ENCODE measurements at regions not wholly inside any gene's neighbourhood (a gene's known extent, or its start where the extent isn't known, plus 50 kb on each side); places are given as distances from the start of the nearest gene placed in this dataset.
A peak's percentile ranks its signal among the peaks of the same experiment; 100 is the strongest.

- TF ChIP-seq, protein P1, sequence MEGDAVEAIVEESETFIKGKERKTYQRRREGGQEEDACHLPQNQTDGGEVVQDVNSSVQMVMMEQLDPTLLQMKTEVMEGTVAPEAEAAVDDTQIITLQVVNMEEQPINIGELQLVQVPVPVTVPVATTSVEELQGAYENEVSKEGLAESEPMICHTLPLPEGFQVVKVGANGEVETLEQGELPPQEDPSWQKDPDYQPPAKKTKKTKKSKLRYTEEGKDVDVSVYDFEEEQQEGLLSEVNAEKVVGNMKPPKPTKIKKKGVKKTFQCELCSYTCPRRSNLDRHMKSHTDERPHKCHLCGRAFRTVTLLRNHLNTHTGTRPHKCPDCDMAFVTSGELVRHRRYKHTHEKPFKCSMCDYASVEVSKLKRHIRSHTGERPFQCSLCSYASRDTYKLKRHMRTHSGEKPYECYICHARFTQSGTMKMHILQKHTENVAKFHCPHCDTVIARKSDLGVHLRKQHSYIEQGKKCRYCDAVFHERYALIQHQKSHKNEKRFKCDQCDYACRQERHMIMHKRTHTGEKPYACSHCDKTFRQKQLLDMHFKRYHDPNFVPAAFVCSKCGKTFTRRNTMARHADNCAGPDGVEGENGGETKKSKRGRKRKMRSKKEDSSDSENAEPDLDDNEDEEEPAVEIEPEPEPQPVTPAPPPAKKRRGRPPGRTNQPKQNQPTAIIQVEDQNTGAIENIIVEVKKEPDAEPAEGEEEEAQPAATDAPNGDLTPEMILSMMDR (IDR thresholded peaks at IDR 0.05; ENCODE audit: insufficient read depth, low read length, severe bottlenecking), result no peak
- no peak for FAIRE-seq
- Histone ChIP-seq H3K27me3 (ENCODE audit: control insufficient read depth, insufficient read depth, low read length) (no peaks in the 10 kb centered on the region), H3K4me3 (ENCODE audit: low read depth, low read length) (no peak overlapping the region), H3K36me3 (ENCODE audit: control insufficient read depth, insufficient read depth, low read length) (no peaks in the 10 kb centered on the region)
- DNase-seq (ENCODE audit: low read depth), result no peak
Observed at GRCh38 chr4:137249112-137249511, 283.2 kb downstream of the PCDH18 start.

GRCh38 chr4:137238456-137239162, 293.7 kb downstream of the PCDH18 start:
- no peak for FAIRE-seq
- no peak overlapping the region for H3K4me3 ChIP-seq (ENCODE audit: low read depth, low read length)
- TF ChIP-seq, protein P1 (IDR thresholded peaks at IDR 0.05; ENCODE audit: insufficient read depth, low read length, severe bottlenecking), result no peak
- H3K27me3 ChIP-seq (ENCODE audit: control insufficient read depth, insufficient read depth, low read length), result no peaks in the 10 kb centered on the region
- H3K36me3 ChIP-seq (ENCODE audit: control insufficient read depth, insufficient read depth, low read length), result no peaks in the 10 kb centered on the region
- no peak for DNase-seq (ENCODE audit: low read depth)

GRCh38 chr4:137226900-137227299, 305.4 kb downstream of the PCDH18 start:
- no peak overlapping the region for H3K4me3 ChIP-seq (ENCODE audit: low read depth, low read length)
- DNase-seq (ENCODE audit: low read depth) (peak; percentile 29), FAIRE-seq (no peak)
- no peaks in the 10 kb centered on the region for H3K27me3 ChIP-seq (ENCODE audit: control insufficient read depth, insufficient read depth, low read length)
- H3K36me3 ChIP-seq (ENCODE audit: control insufficient read depth, insufficient read depth, low read length), result no peaks in the 10 kb centered on the region
- TF ChIP-seq, protein P1 (IDR thresholded peaks at IDR 0.05; ENCODE audit: insufficient read depth, low read length, severe bottlenecking), result peak; percentile 32

- Histone ChIP-seq H3K36me3 (ENCODE audit: control insufficient read depth, insufficient read depth, low read length) (no peaks in the 10 kb centered on the region), H3K4me3 (ENCODE audit: low read depth, low read length) (no peak overlapping the region), H3K27me3 (ENCODE audit: control insufficient read depth, insufficient read depth, low read length) (no peaks in the 10 kb centered on the region)
- DNase-seq (ENCODE audit: low read depth), result no peak
- TF ChIP-seq, protein P1 (IDR thresholded peaks at IDR 0.05; ENCODE audit: insufficient read depth, low read length, severe bottlenecking), result no peak
- no peak for FAIRE-seq
Observed at GRCh38 chr4:137226221-137226620, 306.1 kb downstream of the PCDH18 start.

- no peak for FAIRE-seq
Observed at GRCh38 chr4:137213372-137214173, 318.7 kb downstream of the PCDH18 start.

More at GRCh38 chr4:137213372-137214173, 318.7 kb downstream of the PCDH18 start:
- Histone ChIP-seq H3K27me3 (ENCODE audit: control insufficient read depth, insufficient read depth, low read length) (no peaks in the 10 kb centered on the region), H3K36me3 (ENCODE audit: control insufficient read depth, insufficient read depth, low read length) (no peaks in the 10 kb centered on the region), H3K4me3 (ENCODE audit: low read depth, low read length) (no peak overlapping the region)
- DNase-seq (ENCODE audit: low read depth), result no peak
- TF ChIP-seq, protein P1 (IDR thresholded peaks at IDR 0.05; ENCODE audit: insufficient read depth, low read length, severe bottlenecking), result no peak
